Upper lobe of left lung (tissue), 6 donors: ENCODE measurements at regions not wholly inside any gene's neighbourhood (a gene's known extent, or its start where the extent isn't known, plus 50 kb on each side); places are given as distances from the start of the nearest gene placed in this dataset.

Experiments used
- ATAC-seq, 2 donors: fragments of 200-7000 bp; cut with Tn5 transposase; one replicate each; pipeline ENCODE4 v1.9.1; 2022; ENCODE audit warnings: mild to moderate bottlenecking in 2 of 2, moderate library complexity in 2 of 2; ENCODE audit not compliant: low FRiP score in 2 of 2
- DNase-seq, 2 donors: peaks; one replicate each; pipeline ENCODE4 v3.0.0-alpha.2; 2019 to 2020
- H3K27ac ChIP-seq, 4 donors: fragments of 200-600 bp; sonication (generic); one replicate each; pipeline ENCODE4 v1.5.1; 2016 to 2019
- H3K27me3 ChIP-seq, 4 donors: fragments of 200-600 bp; sonication (generic); one replicate each; pipeline ENCODE4 v1.5.1; 2017 to 2019
- H3K36me3 ChIP-seq, 4 donors: fragments of 200-600 bp; sonication (generic); one replicate each; pipeline ENCODE4 v1.5.1; 2016 to 2019
- H3K4me1 ChIP-seq, 4 donors: fragments of 200-600 bp; sonication (generic); one replicate each; pipeline ENCODE4 v1.5.1; 2018 to 2019
- H3K4me3 ChIP-seq, 4 donors: fragments of 200-600 bp; sonication (generic); one replicate each; pipeline ENCODE4 v1.5.1; 2017 to 2019; ENCODE audit warnings: mild to moderate bottlenecking in 2 of 4, moderate library complexity in 1 of 4
- H3K9me3 ChIP-seq, 4 donors: fragments of 200-600 bp; sonication (generic); one replicate each; pipeline ENCODE4 v1.5.1; 2018 to 2019
- CTCF ChIP-seq, 6 experiments: fragments of 450-650 bp in 4 of 6; fragments of 200-600 bp in 2 of 6; sonication (generic) in 2 of 6; IDR thresholded peaks; one replicate each; pipeline ENCODE4 v1.5.1; 2016 to 2019; ENCODE audit warnings: antibody characterized with exemption in 6 of 6
- EP300 ChIP-seq, 4 donors: sonication (generic); formaldehyde crosslinking; IDR thresholded peaks; one replicate each; pipeline ENCODE4 v1.5.1; 2017; ENCODE audit warnings: antibody characterized with exemption in 4 of 4, control low read depth in 2 of 4
- POLR2A ChIP-seq, 4 donors: fragments of 450-650 bp; IDR thresholded peaks; one replicate each; pipeline ENCODE4 v1.5.1; 2016 to 2017; ENCODE audit warnings: antibody characterized with exemption in 4 of 4, mild to moderate bottlenecking in 2 of 4
- POLR2AphosphoS5 ChIP-seq, 2 donors: sonication (generic); formaldehyde crosslinking; IDR thresholded peaks; one replicate each; pipeline ENCODE4 v1.5.1; 2017; ENCODE audit warnings: antibody characterized with exemption in 2 of 2
- WGBS, 2 donors: methylation state at CpG; one replicate each; pipeline ENCODE4 v1.1.5; 2017 to 2018; 5-methylcytosine and 5-hydroxymethylcytosine counted together
- donor health status: DM: no; HTN: no; CAD: no; lungs with moderate emphysema.
- donor health status: DM: no; HTN: yes; CAD: no; lungs with severe emphysema.

- no peaks in the 10 kb centered on the region for H3K9me3 ChIP-seq
- no peak for TF ChIP-seq POLR2A (IDR thresholded peaks at IDR 0.05)
- no peak for TF ChIP-seq CTCF (IDR thresholded peaks at IDR 0.05)
- no peak for TF ChIP-seq EP300 (IDR thresholded peaks at IDR 0.05)
- TF ChIP-seq POLR2AphosphoS5 (IDR thresholded peaks at IDR 0.05): no peak
- WGBS, 2 donors: 73 to 95% methylated on average over 1 of the region's 1 CpG
- no peak overlapping the region for H3K27ac ChIP-seq
- H3K27me3 ChIP-seq: no peaks in the 10 kb centered on the region
- H3K4me3 ChIP-seq: no peak overlapping the region
- no peak for DNase-seq
- no peaks in the 10 kb centered on the region for H3K4me1 ChIP-seq
- no peaks in the 10 kb centered on the region for H3K36me3 ChIP-seq
- ATAC-seq: no peak
Observed at GRCh38 chr7:84364708-84365107, 170.1 kb upstream of the SEMA3A start.

- ATAC-seq: no peak
- Histone ChIP-seq H3K9me3 (no peaks in the 10 kb centered on the region), H3K27me3 (no peaks in the 10 kb centered on the region), H3K4me3 (no peak overlapping the region), H3K4me1 (no peaks in the 10 kb centered on the region), H3K36me3 (no peaks in the 10 kb centered on the region), H3K27ac (no peak overlapping the region)
- TF ChIP-seq POLR2AphosphoS5 (IDR thresholded peaks at IDR 0.05) (no peak), POLR2A (IDR thresholded peaks at IDR 0.05) (no peak), EP300 (IDR thresholded peaks at IDR 0.05) (no peak), CTCF (IDR thresholded peaks at IDR 0.05) (no peak)
- no peak for DNase-seq
Observed at GRCh38 chr7:84363741-84364140, 169.2 kb upstream of the SEMA3A start.

GRCh38 chr7:84362828-84363227 is 168.2 kb upstream of the SEMA3A start:
- ATAC-seq: no peak
- Histone ChIP-seq H3K4me1 (no peaks in the 10 kb centered on the region), H3K9me3 (peaks cover 0 to 4% (median 0%) of the 10 kb centered on the region in 4 donors), H3K27ac (no peak overlapping the region), H3K4me3 (no peak overlapping the region), H3K27me3 (no peaks in the 10 kb centered on the region), H3K36me3 (no peaks in the 10 kb centered on the region)
- no peak for TF ChIP-seq POLR2A (IDR thresholded peaks at IDR 0.05)
- no peak for TF ChIP-seq POLR2AphosphoS5 (IDR thresholded peaks at IDR 0.05)
- TF ChIP-seq CTCF (IDR thresholded peaks at IDR 0.05): no peak
- TF ChIP-seq EP300 (IDR thresholded peaks at IDR 0.05): no peak
- 64 to 84% methylated on average over 1 of the region's 1 CpG for WGBS, 2 donors
- DNase-seq: no peak

GRCh38 chr7:84362360-84362759 is 167.8 kb upstream of the SEMA3A start:
- no peak for ATAC-seq
- TF ChIP-seq POLR2A (IDR thresholded peaks at IDR 0.05) (no peak), EP300 (IDR thresholded peaks at IDR 0.05) (no peak), CTCF (IDR thresholded peaks at IDR 0.05) (no peak), POLR2AphosphoS5 (IDR thresholded peaks at IDR 0.05) (no peak)

GRCh38 chr7:84354866-84355265 is 160.3 kb upstream of the SEMA3A start:
- H3K4me1 ChIP-seq: no peaks in the 10 kb centered on the region
- 74 to 80% methylated on average over 1 of the region's 1 CpG for WGBS, 2 donors
- DNase-seq: no peak
- no peaks in the 10 kb centered on the region for H3K36me3 ChIP-seq
- TF ChIP-seq CTCF (IDR thresholded peaks at IDR 0.05): no peak
- TF ChIP-seq POLR2A (IDR thresholded peaks at IDR 0.05): no peak
- no peak for TF ChIP-seq POLR2AphosphoS5 (IDR thresholded peaks at IDR 0.05)
- TF ChIP-seq EP300 (IDR thresholded peaks at IDR 0.05): no peak
- H3K9me3 ChIP-seq: peaks cover 0 to 4% (median 0%) of the 10 kb centered on the region in 4 donors
- H3K27ac ChIP-seq: no peak overlapping the region
- no peak for ATAC-seq
- H3K27me3 ChIP-seq: no peaks in the 10 kb centered on the region
- H3K4me3 ChIP-seq: no peak overlapping the region

More at GRCh38 chr7:84362360-84362759, 167.8 kb upstream of the SEMA3A start:
- H3K27me3 ChIP-seq: no peaks in the 10 kb centered on the region
- DNase-seq: no peak
- H3K36me3 ChIP-seq: no peaks in the 10 kb centered on the region
- peaks cover 0 to 4% (median 0%) of the 10 kb centered on the region in 4 donors for H3K9me3 ChIP-seq
- H3K27ac ChIP-seq: no peak overlapping the region
- 91 to 92% methylated on average over 3 of the region's 3 CpGs for WGBS, 2 donors
- H3K4me1 ChIP-seq: no peaks in the 10 kb centered on the region
- H3K4me3 ChIP-seq: no peak overlapping the region
